Adrenal gland (tissue), 5 donors: ENCODE measurements at regions not wholly inside any gene's neighbourhood (a gene's known extent, or its start where the extent isn't known, plus 50 kb on each side); places are given as distances from the start of the nearest gene placed in this dataset.

ENCODE experiments used
- POLR2A ChIP-seq, 2 donors: fragments of 450-650 bp; IDR thresholded peaks; one replicate each; pipeline ENCODE4 v1.6.1; 2017; ENCODE audit warnings: antibody characterized with exemption in 2 of 2, mild to moderate bottlenecking in 2 of 2, moderate library complexity in 1 of 2
- TF ChIP-seq, protein P1 (sequence below), 6 experiments: fragments of 450-650 bp in 4 of 6; fragments of 200-600 bp in 2 of 6; sonication (generic) in 1 of 6; IDR thresholded peaks; 1 replicate in 5 of 6; 2 replicates in 1 of 6; pipeline versions ENCODE4 v1.5.1 to v1.8.0; 2016 to 2021; ENCODE audit warnings: antibody characterized with exemption in 6 of 6, mild to moderate bottlenecking in 2 of 6, moderate library complexity in 1 of 6
- donor health status: DM: no; HTN: no; CAD: no.

DNA sequence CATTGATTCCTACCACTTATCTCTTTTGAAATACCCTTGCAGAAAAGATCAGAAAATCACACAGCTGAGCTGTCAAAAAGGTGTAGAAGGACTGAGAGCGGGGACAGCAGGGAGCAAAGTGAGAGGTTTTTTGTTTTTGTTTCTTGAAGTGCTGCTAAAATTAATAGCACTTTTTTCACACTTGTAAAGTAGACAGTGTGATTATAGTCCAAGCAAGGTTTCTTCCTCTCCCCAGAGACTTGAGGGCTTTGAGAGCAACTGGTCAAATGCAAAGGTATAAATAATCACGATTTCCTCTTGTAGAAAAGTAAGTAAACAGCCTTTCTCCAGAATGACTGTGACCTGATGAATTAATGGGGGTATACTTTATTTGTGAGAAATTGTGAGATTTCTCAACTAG lies 326.9 kb downstream of the ZNF608 start:
- TF ChIP-seq, protein P1, sequence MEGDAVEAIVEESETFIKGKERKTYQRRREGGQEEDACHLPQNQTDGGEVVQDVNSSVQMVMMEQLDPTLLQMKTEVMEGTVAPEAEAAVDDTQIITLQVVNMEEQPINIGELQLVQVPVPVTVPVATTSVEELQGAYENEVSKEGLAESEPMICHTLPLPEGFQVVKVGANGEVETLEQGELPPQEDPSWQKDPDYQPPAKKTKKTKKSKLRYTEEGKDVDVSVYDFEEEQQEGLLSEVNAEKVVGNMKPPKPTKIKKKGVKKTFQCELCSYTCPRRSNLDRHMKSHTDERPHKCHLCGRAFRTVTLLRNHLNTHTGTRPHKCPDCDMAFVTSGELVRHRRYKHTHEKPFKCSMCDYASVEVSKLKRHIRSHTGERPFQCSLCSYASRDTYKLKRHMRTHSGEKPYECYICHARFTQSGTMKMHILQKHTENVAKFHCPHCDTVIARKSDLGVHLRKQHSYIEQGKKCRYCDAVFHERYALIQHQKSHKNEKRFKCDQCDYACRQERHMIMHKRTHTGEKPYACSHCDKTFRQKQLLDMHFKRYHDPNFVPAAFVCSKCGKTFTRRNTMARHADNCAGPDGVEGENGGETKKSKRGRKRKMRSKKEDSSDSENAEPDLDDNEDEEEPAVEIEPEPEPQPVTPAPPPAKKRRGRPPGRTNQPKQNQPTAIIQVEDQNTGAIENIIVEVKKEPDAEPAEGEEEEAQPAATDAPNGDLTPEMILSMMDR (IDR thresholded peaks at IDR 0.05) = no peak
- no peak for TF ChIP-seq POLR2A (IDR thresholded peaks at IDR 0.05)
